ENCODE measurements at regions not wholly inside any gene's neighbourhood (a gene's known extent, or its start where the extent isn't known, plus 50 kb on each side); places are given as distances from the start of the nearest gene placed in this dataset.

- TF ChIP-seq, protein P1, sequence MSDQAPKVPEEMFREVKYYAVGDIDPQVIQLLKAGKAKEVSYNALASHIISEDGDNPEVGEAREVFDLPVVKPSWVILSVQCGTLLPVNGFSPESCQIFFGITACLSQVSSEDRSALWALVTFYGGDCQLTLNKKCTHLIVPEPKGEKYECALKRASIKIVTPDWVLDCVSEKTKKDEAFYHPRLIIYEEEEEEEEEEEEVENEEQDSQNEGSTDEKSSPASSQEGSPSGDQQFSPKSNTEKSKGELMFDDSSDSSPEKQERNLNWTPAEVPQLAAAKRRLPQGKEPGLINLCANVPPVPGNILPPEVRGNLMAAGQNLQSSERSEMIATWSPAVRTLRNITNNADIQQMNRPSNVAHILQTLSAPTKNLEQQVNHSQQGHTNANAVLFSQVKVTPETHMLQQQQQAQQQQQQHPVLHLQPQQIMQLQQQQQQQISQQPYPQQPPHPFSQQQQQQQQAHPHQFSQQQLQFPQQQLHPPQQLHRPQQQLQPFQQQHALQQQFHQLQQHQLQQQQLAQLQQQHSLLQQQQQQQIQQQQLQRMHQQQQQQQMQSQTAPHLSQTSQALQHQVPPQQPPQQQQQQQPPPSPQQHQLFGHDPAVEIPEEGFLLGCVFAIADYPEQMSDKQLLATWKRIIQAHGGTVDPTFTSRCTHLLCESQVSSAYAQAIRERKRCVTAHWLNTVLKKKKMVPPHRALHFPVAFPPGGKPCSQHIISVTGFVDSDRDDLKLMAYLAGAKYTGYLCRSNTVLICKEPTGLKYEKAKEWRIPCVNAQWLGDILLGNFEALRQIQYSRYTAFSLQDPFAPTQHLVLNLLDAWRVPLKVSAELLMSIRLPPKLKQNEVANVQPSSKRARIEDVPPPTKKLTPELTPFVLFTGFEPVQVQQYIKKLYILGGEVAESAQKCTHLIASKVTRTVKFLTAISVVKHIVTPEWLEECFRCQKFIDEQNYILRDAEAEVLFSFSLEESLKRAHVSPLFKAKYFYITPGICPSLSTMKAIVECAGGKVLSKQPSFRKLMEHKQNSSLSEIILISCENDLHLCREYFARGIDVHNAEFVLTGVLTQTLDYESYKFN (CRISPR knock-in tag; conservative IDR thresholded peaks at IDR 0.05), result peak; percentile 48
- TF ChIP-seq, protein P2, sequence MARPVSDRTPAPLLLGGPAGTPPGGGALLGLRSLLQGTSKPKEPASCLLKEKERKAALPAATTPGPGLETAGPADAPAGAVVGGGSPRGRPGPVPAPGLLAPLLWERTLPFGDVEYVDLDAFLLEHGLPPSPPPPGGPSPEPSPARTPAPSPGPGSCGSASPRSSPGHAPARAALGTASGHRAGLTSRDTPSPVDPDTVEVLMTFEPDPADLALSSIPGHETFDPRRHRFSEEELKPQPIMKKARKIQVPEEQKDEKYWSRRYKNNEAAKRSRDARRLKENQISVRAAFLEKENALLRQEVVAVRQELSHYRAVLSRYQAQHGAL (CRISPR knock-in tag; IDR thresholded peaks at IDR 0.05; ENCODE audit: not compliant biosample characterization), result no peak
- TF ChIP-seq RFX1 (IDR thresholded peaks at IDR 0.05), result no peak
- peak; percentile 71; the same call in 1 of the 2 replicates for TF ChIP-seq KLF6 (CRISPR knock-in tag; IDR thresholded peaks at IDR 0.05)
- TF ChIP-seq MAX (IDR thresholded peaks at IDR 0.05), result no peak
- TF ChIP-seq CBX1 (IDR thresholded peaks at IDR 0.05; ENCODE audit: low read depth), result no peak
- TF ChIP-seq FOXK1 (CRISPR knock-in tag; IDR thresholded peaks at IDR 0.05; ENCODE audit: borderline replicate concordance, low read depth), result peak; percentile 41; the same call in 1 of the 2 replicates
- no peak for TF ChIP-seq ZBTB44 (CRISPR knock-in tag; IDR thresholded peaks at IDR 0.05)
- TF ChIP-seq, protein P3, sequence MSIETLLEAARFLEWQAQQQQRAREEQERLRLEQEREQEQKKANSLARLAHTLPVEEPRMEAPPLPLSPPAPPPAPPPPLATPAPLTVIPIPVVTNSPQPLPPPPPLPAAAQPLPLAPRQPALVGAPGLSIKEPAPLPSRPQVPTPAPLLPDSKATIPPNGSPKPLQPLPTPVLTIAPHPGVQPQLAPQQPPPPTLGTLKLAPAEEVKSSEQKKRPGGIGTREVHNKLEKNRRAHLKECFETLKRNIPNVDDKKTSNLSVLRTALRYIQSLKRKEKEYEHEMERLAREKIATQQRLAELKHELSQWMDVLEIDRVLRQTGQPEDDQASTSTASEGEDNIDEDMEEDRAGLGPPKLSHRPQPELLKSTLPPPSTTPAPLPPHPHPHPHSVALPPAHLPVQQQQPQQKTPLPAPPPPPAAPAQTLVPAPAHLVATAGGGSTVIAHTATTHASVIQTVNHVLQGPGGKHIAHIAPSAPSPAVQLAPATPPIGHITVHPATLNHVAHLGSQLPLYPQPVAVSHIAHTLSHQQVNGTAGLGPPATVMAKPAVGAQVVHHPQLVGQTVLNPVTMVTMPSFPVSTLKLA (IDR thresholded peaks at IDR 0.05), result no peak
- TF ChIP-seq ELF1 (CRISPR knock-in tag; IDR thresholded peaks at IDR 0.05), result 0 out of 2 replicates have a peak, but pooled peaks have one; percentile 14
- TF ChIP-seq ZBTB7B (CRISPR knock-in tag; IDR thresholded peaks at IDR 0.05), result no peak
- peak; percentile 28; the same call in 1 of the 2 replicates for TF ChIP-seq SALL1 (CRISPR knock-in tag; IDR thresholded peaks at IDR 0.05)
- TF ChIP-seq ZNF317 (CRISPR knock-in tag; IDR thresholded peaks at IDR 0.05), result no peak
- peak; percentile 69 for TF ChIP-seq ARID5B (CRISPR knock-in tag; IDR thresholded peaks at IDR 0.05)
- TF ChIP-seq AGO1 (IDR thresholded peaks at IDR 0.05; ENCODE audit: low read depth, low read length, poor library complexity, severe bottlenecking), result no peak
- TF ChIP-seq ZNF639 (CRISPR knock-in tag; conservative IDR thresholded peaks at IDR 0.05), result no peak
These were observed 155.4 kb upstream of the BMP2 start (continued) for GRCh38 chr20:6611911-6612605.
